ENCODE measurements at regions not wholly inside any gene's neighbourhood (a gene's known extent, or its start where the extent isn't known, plus 50 kb on each side); places are given as distances from the start of the nearest gene placed in this dataset.

DNA sequence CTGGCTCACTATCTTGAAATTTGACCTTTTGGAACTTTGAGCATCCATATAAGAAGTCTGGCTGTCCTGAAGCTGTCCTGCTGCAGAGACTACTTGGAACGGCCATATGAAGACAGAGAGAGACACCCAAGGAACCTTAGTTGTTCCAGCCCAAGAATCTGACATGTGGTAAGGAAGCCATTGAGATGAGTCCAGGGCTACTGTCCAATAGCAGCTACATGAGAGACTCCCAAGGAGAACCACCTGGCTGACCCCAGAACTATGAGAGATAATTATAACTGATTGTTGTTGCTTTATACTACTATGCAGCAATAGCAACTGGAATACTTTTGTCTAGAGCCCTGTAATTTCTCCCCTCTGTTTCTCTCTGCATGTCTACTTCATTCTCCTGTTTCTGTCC, 234.3 kb upstream of the TANK start:
- no peak for DNase-seq

DNA sequence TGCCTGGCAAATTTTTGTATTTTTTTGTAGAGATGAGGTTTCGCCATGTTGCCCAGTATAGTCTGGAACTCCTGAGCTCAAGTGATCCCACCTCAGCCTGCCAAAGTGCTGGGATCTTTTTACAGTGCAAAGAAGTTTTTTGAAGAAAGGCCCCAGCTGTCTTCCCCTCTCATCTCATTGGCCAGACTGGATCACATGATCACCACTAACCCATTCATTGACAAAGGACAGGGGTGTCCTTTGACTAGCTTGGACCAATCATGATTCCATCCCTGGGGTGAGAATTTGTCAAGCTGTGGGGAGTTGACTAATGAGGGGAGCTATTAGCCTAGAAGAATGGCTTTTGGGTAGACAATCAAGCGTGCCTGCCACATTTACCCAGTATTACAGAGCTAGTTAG, 232.9 kb upstream of the TANK start:
- DNase-seq, result no peak

DNA sequence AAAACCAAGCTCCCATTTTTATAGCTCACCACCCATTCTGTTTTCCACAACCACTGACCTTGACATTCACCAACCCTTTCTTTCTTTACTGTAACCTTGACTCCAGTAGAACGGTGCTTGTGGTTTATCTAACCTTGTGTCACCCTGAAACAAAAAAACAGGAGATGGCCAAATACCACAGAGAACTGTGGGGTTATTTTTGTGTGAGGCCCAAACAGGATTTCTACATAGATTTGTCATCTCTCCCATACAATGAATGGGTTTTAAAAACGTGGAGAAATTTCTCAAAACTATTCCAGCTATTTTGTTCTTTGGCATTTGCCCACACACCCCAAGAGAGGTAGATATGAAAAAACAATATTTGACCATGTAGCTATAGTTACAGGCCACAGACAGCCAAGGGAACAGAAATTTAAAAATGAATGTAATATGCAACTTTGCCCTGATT, 231.3 kb upstream of the TANK start:
- DNase-seq, result no peak

DNA sequence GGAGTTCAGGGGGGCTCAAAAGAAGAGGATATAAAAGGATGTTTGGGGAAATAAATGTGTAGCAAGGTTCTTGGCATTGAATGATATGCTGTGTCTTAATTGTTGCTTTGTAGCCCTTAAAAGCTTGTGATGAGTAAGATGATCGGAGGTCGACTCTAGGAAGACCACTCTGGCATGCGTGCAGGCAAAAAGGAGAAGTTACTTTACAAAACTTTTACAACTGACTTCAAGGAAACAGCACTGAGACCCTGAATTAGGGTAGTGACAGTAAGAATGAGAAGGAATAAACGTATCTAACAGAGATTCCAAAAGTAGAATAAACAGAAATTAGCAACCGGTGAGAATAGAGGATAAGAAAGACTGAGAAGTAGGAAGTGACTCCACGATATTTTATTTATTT, 228.7 kb upstream of the TANK start:
- DNase-seq, result no peak

DNA sequence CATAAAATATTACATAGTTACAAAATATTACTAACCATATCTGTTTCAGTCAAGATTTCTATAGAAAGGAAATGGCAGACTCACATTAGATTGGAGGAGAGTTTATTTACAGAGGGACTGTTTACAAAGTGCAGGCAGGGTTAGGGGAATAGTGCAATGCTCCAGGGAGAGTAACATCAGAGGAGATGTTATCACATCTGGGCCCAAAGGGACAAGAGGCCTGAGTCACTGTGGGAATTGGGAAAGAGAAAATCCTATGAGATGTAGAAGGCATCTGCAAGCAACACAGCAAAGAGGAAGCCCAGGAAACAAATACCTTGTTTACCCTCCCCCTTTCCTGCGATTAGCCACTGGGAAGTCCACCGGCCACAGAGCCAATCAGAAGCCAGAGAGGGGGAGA, 227.3 kb upstream of the TANK start:
- no peak for DNase-seq

DNA sequence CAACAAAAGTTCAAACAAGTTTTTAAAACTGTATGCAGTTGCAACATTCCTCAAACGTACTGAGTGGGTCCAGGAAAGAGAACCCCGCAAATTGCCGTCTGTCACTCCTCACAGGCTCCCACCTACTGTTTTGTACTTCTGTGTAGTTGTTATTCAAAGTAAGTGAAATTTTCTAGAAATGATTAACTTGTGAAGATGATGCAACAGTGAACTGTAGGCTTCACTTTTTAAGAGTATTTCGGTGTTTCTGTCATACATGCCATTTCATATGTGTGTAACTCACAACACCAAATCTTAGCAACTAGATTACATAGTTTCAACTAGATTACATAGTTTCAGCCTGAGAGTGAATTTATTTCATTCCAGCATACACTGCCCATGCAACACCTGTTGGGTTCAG, 226.0 kb upstream of the TANK start:
- DNase-seq, result no peak

DNA sequence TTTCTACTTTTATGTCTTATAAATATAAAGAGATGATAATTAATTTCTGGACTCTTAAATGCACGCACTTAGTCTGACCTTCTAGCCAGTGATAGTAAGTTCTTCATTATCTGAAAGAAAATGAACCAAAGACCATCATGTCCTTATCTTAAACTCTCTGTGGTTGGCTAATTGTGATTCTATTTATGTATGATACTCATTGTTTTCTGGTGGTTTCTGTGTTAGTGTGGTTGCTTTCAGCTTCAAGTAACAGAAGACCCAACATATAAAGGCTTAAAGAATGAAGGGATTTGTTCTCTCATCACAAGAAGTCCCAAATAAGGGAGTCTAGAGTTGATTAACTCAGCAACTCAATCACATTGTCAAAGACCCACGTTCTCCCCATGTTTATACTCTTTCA, 225.2 kb upstream of the TANK start:
- DNase-seq, result no peak

DNA sequence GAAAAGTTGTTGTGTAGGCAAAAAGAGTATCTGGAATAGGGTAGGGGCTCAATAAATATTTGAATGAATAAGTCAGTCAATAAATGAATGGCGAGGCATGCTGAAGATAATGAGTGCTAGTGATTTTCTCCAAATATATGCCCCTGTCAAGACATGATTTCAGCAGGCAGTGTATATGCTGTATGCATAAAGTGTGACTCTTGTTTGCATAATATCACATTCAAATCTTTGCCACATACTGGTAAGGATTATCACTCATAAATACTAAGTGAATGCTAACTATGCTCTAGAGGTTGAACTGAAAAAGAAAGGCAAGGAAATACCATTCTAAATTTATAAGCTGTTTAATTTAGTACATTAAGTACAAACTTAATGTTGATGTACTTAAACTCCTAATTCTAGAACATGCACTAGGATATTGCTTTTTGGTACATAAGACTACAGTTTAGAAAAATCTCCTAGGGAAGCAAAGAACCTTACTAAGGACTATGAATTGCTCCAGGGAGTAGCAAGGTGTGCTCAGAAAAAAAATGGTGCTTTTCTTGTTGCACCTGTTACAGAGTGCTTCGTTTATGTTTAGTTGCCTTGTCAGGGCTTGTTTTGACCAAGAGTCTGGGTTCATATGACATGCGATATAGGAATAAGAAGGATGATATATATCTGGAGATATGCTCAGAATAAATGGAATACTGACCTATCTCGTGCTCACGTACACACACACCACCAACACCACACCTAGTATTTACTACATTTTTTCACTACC, 224.0 kb upstream of the TANK start:
- no peak for DNase-seq

DNA sequence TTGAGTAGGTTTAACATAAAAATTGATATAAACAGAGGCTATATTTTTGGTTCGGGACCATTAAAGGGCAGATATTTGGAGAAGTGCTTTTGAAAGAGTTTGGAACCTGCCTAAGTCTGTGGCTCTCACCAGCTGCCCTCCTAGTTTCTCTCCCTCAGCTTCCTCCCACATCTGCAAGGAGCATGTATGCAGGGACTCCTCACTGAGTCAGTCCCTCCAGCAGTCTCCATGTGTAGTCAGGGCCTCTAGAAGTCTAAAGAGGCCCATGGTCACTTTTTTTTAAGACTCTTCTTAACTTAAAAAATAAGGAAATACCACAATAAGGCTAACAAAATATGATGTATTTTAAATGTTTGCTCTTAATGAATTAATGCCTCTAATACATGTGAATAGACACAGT, 220.0 kb upstream of the TANK start:
- no peak for DNase-seq

DNA sequence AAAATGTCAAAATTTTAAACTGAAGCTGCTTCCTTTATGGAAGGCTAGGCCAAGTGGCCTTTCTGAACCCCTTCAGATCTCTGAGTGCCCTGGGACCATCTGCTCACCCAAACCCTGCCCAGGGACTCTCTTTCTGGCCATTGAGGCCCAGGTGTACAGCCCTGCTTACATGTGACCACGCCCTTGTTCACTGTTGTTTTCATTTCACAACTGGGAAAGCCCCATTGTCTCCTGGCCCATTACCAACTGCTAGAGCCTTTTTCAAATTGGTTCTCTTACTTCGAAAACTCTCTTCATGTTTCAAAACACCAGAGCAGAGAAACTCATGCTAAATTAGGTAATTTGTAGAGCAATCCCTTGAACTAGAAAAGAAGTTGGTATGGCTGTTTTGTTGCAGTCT, 219.5 kb upstream of the TANK start:
- DNase-seq, result no peak

DNA sequence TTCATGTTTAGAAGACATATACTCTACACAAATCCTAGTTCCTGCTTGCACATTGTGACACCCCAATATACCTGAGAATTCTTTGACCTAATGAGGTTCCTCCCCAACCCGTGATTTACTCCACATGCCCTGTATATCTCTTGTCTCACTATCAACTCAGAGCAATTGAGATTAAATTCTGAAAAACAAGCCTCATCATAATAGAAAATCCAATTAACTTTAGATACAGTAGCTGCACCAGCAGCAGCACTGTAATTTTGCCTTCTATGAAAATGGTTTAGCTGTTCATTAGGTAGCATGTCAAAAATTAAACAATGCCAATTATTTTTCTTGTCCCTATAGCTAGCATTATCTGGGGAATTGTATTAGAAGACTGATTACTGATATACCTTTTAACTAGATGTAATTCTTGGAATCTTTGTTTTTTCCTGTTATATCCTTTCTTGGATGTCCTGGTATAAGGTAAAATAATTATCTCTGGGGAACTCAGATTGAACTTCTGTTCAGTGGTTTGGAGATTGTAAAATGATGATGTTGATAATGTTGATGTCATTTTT, 218.9 kb upstream of the TANK start:
- DNase-seq, result no peak

DNA sequence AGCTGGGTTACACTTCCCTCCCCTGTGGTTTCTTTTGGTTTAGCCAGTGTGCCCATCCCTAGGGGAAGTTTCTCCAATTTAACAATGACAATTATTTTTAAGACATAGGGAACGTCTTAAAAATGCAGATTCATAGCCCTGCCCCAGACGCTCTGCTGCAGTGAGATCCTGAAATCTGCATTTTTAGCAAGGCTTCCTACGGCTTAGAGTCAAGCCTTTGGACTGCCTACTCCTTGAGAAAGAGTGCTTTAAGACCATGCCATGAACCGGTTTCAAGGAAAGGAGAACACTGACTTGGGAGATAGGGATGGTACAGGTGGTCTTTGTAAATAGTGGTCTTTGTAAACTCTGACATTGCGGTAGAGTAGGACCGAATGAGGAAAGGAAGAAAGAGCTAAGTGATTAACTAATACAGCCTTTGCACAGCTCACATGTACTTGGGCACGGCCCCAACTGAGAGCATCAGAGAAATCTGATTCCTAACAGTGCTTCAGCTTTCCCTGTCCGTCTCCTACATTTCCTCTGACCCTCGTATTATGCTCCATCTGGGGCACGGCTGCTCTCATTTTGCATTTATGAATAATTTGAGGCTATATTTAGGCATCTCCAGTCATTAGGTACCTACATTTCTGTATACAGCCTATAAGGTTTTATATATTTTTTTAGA, 217.6 kb upstream of the TANK start:
- DNase-seq, result no peak

DNA sequence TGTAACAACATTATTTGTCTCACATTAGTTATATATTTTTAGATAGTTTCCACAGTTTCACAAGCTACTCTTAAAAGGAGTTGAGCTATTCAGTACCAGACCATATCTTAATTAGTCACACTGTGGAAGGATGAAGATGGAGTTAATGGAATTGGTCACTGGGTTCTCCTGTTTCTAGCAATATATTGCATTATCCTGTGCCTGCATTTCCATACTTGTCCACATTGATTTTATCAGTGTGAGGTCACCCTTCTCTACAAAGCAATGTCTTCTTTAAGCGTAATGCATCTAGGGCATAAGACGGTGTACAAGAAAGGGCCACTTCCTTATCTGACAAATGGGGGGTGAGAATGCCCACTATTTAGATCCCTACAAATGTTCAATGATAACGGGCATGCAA, 216.8 kb upstream of the TANK start:
- no peak for DNase-seq

DNA sequence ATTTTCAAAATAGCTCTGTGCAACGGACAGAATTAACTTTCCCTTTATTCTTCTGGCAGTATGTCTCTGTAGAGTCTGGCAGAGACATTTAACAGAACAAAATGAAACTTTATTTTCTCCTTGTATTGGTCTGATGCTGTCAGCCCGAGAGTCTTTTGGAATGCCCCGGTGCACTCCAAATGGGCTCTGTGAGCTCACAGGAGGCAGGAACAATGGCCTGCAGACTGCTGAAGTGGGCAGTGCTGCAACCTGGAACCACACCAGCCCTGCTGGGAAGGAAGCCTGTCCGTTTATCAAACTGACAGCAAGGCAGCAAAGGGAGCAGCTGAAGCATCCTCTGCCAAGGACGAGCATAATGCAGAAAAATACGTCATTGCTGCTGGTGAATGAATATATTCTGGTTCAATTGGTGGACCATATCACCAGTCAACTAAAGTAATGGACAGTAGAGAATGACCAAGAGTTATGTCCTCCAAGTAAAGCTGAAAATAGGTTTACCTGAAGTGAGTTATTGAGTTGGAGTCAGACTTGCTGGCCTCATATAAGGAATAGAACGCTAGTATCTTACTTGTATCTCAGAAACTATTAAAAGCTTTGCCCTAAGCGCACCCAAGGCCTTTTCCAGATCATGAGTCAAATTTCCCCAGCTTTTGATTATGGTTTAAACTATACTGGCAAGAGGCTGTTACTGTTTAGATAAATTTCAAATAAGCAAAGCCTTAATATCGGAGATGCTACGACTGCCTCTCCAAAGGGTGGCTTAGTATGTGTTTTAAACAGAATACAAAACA, 207.6 kb upstream of the TANK start:
- DNase-seq, result no peak

DNA sequence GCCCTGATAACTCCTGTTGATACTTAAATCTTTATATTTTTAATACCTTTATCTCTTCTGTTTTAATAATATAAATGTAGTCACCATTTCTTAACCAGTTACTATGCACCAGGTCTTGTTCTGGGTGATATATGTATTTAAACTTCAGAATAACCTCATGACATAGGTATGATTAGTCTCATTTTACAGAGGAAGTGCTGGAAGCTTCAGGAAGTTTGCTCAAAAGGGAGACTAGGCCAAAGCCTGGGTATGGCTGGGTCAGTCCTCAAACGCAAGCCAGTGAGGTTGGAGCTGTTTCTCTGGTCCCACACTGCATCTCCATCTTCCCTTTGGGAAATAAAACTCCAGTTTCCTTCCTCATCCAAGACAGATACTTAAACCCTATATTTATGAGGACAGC, 204.7 kb upstream of the TANK start:
- DNase-seq, result no peak

DNA sequence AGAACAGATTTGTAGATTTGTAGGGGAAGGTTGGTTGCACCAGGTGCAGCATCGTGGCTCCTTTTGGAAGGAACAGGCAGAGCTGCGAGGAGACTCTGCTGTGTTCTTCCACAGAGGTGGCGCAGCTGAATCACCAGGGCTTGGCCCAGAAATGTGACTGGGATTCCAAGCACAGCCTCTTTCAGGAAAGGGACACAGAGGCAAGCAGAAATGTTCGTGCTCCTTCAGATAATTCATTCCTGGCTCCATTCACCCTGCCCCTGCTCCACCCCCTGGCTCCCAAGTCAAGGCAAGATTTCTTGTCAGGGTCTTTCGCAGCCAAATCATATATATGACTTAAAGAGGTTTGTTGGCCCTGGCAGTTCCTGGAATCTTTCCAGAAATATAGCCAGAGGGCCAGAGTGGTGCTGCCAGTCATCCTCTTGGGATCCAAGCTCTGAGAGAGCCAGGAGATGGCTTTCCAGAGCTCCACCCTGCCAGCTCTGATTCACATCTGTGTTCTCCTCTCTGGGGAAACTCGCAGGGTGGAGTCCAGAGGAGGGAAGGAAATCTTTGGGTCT, 203.9 kb upstream of the TANK start:
- DNase-seq, result no peak

DNA sequence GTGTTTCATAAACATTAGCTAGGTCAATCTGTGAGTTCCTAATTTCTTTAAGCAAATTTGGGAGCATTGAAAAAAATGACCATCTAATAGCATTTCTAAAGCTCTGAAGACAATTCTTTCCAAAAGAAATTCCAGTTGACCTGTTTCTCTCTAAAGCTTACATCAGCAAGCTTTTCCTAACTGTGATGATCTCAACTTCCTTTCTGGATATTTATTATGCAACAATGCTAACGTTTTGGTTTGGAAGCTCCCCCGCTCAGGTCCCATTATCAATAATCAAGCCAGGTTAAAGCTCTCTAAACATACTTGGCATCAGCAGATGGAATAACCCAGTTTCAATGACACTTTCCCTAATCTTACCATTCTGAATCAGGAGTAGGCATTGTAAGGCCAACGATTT, 196.3 kb upstream of the TANK start:
- no peak for DNase-seq

DNA sequence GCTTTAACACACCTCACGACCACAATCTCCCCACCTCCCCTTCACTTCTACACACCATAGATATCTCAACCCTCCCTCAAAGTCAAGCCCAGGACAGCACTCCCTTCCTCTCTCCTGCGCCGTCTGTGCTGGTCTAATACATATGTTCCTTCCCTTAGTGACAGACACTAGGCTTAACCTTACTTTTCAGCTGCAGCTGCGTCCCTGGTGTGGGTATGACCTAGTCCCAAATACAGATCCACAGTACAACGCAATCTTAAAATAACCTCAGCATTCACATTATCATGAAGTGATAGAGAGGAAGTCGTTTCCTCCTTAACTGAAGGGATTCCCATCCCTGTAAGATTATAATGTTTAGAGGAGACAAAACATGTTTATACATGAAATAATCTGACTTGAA, 192.7 kb upstream of the TANK start:
- no peak for DNase-seq

DNA sequence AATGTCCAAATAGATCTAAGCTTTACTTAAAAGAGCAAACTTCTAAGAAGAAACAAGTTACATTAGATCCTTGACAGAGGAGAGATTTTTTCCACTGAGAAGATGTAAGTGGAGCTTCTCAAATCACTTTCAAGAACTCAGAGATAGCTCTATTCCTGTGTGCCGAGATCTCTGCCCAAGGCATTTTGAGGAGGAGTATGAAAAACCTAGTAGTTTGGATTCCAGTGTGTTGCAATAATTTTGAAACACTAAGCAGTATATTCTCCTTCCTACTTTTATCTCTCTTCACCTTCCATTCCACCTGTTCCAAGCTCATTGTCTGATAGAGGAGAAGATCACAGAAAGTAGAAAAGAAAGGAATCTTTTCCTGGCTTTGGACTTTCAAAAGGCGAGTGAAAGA, 192.0 kb upstream of the TANK start:
- no peak for DNase-seq

DNA sequence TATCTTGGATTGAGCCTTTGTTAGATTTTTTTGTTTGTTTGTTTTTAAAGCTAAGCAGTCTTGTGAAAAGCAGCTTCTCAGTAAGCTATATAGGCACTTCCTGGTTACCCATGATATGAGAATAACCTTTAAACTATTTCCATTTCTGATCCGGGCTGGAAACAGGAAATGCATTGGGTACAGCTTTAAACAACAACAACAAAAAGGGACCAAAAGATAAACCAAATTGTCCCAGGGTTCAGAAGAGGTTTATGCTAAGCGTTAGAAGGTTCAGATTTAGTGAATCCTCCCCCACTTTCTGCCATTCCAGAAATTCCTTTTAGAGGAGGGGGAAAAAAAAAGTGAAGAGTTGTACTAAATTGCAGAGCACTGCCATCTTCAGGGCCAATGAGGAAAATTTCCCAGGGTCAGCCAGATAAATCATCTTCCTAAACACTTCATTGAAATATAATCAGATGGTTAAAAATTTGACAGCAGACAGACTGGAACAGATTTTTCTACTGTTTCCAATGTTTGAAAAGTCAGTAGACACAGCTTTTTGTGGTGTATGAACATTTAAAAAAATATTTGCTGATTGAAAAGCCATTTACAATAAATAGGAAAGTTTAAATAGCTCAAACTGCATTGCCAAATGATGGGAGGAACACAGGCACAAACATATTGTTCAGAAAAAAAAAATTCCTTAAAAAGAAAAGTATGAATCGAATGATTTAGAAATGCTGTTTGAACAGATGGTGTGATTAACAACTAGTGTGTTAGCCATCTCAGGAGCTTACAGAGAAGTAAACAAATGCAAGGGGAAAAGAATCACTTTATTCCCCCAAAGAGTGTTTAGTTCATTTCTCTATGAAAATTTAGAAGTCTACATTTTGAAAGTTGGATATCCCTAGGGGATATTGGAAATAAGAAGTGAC, 189.9 kb upstream of the TANK start:
- no peak for DNase-seq

DNA sequence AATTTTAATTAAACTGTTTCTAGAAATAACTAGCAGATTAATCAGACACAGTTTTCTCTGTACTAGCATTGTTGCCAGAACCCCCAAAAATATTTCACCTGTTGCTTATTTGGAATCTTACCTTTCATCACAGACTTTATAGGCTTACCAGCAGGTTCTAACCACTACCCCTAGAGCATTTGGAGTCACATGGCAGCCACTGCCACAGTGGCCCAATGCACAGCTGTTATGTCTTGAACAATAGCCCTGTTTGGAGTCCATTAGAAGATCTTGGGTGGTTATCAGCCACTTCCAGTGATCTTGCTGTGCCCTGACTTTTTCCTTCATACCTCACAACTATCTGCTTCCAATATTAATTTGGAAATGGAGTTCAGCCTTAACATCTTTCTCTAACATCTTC, 186.2 kb upstream of the TANK start:
- no peak for DNase-seq

DNA sequence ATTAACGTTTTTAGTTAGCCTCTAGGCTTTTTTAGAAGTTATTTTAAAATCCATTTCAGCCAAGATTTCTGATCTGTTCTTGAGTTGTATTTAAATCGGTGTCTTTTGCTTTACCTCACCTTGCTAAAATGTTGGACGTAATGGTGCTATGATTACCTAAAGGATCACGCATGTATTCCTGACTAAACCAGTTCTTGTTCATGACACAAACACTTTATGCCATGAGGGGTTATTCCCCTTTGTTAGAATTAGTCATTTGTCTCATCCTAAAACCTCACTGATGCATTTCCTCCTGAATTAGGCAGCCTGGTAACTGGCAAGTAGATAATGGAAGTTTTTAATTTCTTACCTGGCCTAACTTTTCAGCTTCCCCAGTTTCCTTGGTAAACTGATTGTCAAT, 185.4 kb upstream of the TANK start:
- DNase-seq, result no peak
